ENCODE measurements at regions not wholly inside any gene's neighbourhood (a gene's known extent, or its start where the extent isn't known, plus 50 kb on each side); places are given as distances from the start of the nearest gene placed in this dataset.

- no peaks in the 10 kb centered on the region for H3K36me3 ChIP-seq (replicated peaks in 1 of 2)
- no peak for DNase-seq
- no peaks in the 10 kb centered on the region for H3K9me3 ChIP-seq (replicated peaks in 1 of 3)
- H3K4me3 ChIP-seq: no peak overlapping the region
- intact Hi-C loops (cut with DNase I): no loop called here
- peaks cover 0 to 29% of the 10 kb centered on the region in 2 donors for H3K4me1 ChIP-seq (replicated peaks in 1 of 2)
- peak overlapping the region in 1 of 5 donors; percentile 82 for H3K27ac ChIP-seq
- TF ChIP-seq POLR2A (IDR thresholded peaks at IDR 0.05) (no peak), CTCF (IDR thresholded peaks at IDR 0.05) (no peak)
- 61 to 72% (median 67%) methylated on average over 2 of the region's 2 CpGs for WGBS, 4 donors
- H3K27me3 ChIP-seq: no peaks in the 10 kb centered on the region
Measured at GRCh38 chr6:134515986-134516385, 198.1 kb upstream of the SGK1 start.

- peak; percentile 38 to 81 (median 55) for DNase-seq
- TF ChIP-seq CTCF (IDR thresholded peaks at IDR 0.05) (no peak), POLR2A (IDR thresholded peaks at IDR 0.05) (no peak)
- H3K4me3 ChIP-seq: no peak overlapping the region
- no peaks in the 10 kb centered on the region for H3K9me3 ChIP-seq (replicated peaks in 1 of 3)
- intact Hi-C loops (cut with DNase I): no loop called here
- H3K36me3 ChIP-seq (replicated peaks in 1 of 2): no peaks in the 10 kb centered on the region
- H3K4me1 ChIP-seq (replicated peaks in 1 of 2): peaks cover 0 to 19% of the 10 kb centered on the region in 2 donors
- 48 to 72% (median 65%) methylated on average over 2 of the region's 2 CpGs for WGBS, 4 donors
- H3K27ac ChIP-seq: peak overlapping the region in 1 of 5 donors; percentile 51
- H3K27me3 ChIP-seq: no peaks in the 10 kb centered on the region
Measured at GRCh38 chr6:134512981-134513391, 195.1 kb upstream of the SGK1 start.

GRCh38 chr6:134511984-134512683 lies 194.2 kb upstream of the SGK1 start:
- H3K4me1 ChIP-seq (replicated peaks in 1 of 2): peaks cover 0 to 10% of the 10 kb centered on the region in 2 donors
- no peaks in the 10 kb centered on the region for H3K36me3 ChIP-seq (replicated peaks in 1 of 2)
- DNase-seq: no peak
- intact Hi-C loops (cut with DNase I): no loop called here
- H3K9me3 ChIP-seq (replicated peaks in 1 of 3): no peaks in the 10 kb centered on the region
- H3K4me3 ChIP-seq: no peak overlapping the region
- TF ChIP-seq POLR2A (IDR thresholded peaks at IDR 0.05) (no peak), CTCF (IDR thresholded peaks at IDR 0.05) (no peak)
- WGBS, 4 donors: 87 to 93% (median 90%) methylated on average over 7 of the region's 7 CpGs
- H3K27me3 ChIP-seq: no peaks in the 10 kb centered on the region
- H3K27ac ChIP-seq: peak overlapping the region in 1 of 5 donors; percentile 51

GRCh38 chr6:134510920-134511319 lies 193.0 kb upstream of the SGK1 start:
- Histone ChIP-seq H3K36me3 (replicated peaks in 1 of 2) (no peaks in the 10 kb centered on the region), H3K4me1 (replicated peaks in 1 of 2) (peaks cover 0 to 3% of the 10 kb centered on the region in 2 donors), H3K27ac (no peak overlapping the region), H3K4me3 (no peak overlapping the region), H3K9me3 (replicated peaks in 1 of 3) (no peaks in the 10 kb centered on the region), H3K27me3 (no peaks in the 10 kb centered on the region)
- WGBS, 4 donors: 52 to 63% (median 57%) methylated on average over 3 of the region's 3 CpGs
- DNase-seq: peak in 5 of 7 donors; percentile 36 to 63 (median 40)
- TF ChIP-seq POLR2A (IDR thresholded peaks at IDR 0.05): no peak
- no peak for TF ChIP-seq CTCF (IDR thresholded peaks at IDR 0.05)
- intact Hi-C loops (cut with DNase I): no loop called here

Measured in adrenal gland (tissue), 9 donors.